ENCODE measurements at regions not wholly inside any gene's neighbourhood (a gene's known extent, or its start where the extent isn't known, plus 50 kb on each side); places are given as distances from the start of the nearest gene placed in this dataset.
"Not testable (repeated sequence)": the region's sequence is repeated elsewhere in the genome, so short reads cannot be mapped to it uniquely, and the experiment has no call there.

DNA sequence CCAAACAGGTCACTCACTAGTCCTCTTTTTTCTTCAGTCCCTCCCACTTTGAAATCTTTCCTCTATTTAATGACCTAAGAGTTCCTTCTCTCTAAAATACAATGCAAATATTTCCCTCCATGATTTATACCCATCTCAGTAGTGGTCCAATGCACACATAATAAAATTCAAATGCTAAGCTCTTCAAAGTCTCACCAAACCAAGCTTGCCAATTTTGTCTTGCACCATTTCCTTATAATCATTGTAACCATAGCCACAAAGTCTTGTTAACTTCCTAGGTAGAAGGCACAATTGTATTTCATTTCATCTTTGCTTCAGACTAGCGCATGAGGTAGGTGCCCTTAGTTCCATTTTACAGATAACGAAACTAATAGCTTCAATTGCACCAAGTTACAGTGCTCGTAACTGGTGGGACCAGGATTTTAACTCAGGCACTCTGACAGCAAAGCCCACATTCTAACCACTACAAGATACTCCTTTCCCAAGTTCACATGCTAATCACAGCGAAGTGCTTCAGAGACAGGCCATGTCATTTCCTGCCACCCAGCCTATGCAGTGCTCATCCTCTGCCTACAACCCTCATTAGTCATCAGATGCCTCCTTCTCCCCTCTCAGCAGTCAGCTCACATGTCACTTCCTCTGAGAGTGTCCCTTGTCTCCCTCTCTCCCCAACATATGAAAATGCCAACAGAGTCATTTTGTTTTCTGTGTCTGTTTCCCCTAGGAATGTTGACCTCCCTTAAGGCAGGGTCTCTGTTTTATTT is 66.9 kb upstream of the PPARGC1A start:
- DNase-seq (ENCODE audit: low read depth), result no peak

DNA sequence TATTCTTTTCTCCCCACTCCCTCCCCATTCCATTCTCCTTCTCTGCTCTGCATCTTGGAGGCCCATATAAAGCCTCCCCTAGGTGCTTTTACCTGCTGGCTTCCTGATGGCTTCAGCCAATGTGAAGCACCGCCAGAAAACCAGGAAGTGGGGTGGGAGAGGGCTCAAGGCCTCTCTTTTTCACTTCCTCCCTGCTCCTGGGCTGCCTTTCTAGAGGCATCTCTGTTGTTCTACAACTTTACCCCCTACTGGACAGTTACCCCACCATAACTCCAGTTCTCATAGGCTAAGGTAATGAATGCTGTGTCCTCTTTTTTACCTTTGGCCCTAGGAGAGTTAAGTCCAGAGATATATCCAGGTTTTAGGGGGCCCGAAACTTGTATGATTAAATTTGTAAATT is 62.4 kb upstream of the PPARGC1A start:
- DNase-seq (ENCODE audit: low read depth), result no peak

DNA sequence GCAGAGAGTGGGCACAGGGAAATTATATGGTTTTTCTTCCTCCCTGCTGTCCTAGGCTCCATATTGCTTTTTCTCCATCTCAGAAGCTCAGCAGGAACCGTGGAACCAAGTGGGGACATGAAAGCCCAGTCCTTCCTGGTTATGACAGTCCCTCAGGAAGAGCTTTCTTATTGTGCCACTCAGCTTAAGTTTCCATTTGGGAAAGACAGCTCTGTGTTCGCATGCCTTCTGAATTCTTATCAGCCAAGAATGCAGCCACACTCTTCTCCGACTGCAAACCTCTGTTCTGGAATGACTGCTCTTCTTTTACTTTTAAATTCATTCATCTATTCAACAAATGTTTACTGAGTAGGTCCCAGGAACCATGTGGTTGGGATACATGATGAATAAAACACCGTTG is 58.0 kb upstream of the PPARGC1A start:
- no peak for DNase-seq (ENCODE audit: low read depth)

DNA sequence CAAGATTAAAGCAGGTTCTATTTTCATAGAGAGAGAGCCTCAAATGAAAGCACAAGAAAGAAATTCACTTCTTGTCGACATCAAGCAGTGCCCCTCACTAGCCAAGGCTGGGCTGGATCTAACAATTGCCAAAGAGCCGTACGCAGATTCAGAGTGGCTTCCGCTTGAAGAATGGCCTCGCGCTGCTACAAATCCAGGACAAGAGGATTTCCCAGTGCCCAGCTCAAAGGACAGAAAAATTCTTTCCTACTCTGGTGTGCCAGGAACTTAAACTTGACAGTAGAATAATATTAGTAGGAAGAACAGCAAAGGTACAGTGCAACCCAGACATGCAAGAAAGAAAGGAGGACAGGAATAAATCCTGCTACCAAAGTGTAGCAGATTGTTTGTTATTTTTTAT is 56.5 kb upstream of the PPARGC1A start:
- no peak for DNase-seq (ENCODE audit: low read depth)

DNA sequence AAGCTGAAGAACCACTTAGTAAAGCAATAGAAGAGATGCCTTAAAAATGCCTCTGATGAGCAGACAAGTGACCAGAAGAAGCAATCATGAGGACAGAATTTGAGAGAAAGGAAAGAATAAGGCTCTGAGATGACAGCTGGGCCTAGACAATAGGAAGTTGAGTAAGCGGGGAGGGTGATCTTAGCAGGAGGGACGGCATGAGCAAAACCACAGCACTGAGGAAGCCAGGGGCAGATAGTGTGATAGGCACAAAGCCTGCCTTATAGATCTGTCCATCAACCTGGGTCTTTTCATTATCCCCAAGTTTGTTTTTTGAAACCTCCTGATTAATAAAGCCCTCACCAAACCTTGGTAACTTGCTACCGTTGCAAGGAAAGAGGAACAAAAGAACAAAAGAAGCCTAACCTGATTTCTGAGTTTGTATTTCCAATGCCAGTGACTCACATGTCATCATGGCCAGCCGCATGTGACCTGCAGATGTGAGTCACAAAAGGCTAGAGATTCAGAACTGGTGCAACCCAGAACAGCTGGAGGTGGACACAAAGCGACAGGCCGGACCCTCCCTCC is 55.7 kb upstream of the PPARGC1A start:
- no peak for DNase-seq (ENCODE audit: low read depth)

DNA sequence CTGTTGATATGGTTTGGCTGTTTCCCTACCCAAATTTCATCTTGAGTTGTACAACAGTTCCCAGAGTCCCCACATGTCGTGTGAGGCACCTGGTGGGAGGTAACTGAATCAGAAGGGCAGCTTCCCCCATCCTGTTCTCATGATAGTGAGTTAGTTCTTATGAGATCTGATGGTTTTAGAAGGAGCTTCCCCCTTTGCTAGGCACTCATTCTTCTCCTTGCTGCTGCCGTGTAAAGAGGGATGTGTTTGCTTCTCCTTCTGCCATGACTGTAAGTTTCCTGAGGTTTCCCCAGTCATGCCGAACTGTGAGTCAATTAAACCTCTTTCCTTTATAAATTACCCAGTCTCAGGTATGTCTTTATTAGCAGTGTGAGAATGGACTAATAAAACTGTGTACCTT is 54.7 kb upstream of the PPARGC1A start:
- not testable (repeated sequence) for DNase-seq (ENCODE audit: low read depth)

DNA sequence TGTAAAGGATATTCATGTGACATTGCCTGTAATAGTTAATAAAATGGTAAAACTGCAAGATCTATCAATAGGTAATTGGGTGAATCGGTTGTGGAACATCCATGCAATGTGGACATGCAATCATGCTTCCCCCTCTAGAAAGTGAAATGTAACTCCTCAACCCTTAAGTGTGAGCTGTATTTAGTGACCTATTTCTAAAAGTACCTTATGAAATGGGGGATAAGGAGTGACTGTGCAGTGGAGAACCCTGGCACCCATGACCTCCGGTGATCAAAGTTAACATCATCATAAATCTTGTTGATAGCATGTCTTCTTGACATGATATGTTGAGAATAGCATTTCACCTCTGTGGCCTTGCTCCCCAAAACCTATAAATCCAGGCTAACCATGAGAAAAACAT is 53.6 kb upstream of the PPARGC1A start:
- DNase-seq (ENCODE audit: low read depth), result no peak

DNA sequence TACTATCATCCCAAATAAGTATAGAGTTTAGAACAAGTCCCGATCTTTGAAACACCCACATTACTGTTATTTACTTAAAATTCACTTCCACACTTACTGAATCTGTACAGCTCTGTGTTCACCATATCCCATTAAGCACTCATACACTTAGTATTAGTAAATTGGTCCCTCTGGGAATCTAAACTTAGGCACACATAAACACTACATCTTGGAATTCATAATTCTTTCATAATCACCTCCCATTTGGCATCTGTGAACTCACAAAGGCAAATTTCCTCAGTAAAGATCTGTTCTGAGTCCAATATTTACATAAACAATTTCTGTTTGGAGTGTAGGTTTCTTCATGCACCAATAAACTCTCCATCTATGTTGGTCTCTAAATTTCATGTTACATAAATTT is 52.6 kb upstream of the PPARGC1A start:
- DNase-seq (ENCODE audit: low read depth), result no peak

All from stimulated activated CD8-positive, alpha-beta memory T cell treated with anti-CD3 and anti-CD28 coated beads, Interleukin-15, amount 100 ng/mL, for 1 hour (primary cell).